ENCODE measurements at regions not wholly inside any gene's neighbourhood (a gene's known extent, or its start where the extent isn't known, plus 50 kb on each side); places are given as distances from the start of the nearest gene placed in this dataset.

DNA sequence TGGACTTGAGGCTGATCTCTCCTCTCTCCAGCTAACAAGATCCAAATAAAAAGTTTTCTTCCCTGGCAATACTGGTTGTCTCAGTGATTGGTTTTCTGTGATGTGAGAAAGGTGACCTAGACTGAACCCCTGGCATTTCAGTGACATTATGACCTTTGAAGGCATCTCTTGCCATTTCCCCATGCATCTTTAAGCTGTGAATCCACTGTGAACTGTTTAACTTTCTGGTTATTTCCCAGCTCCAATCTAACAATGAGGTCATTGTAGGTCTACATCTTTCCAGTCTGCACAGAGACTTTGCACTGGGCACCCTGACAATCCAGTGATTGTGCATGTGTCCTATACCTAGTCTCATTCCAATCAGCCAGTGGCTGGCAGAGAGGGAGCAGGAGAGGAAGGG lies 155.9 kb upstream of the NUDT4 start:
- DNase-seq (ENCODE audit: low spot score), result no peak
- Histone ChIP-seq H2AFZ (ENCODE audit: low read length) (no peak overlapping the region), H3K9me3 (ENCODE audit: low read length) (no peaks in the 10 kb centered on the region), H3K9me2 (ENCODE audit: insufficient read depth, low read length) (no peaks in the 10 kb centered on the region), H3K36me3 (ENCODE audit: insufficient read depth, low read length) (no peaks in the 10 kb centered on the region), H3K4me3 (ENCODE audit: low read depth, low read length, poor library complexity, severe bottlenecking) (no peak overlapping the region), H3K79me2 (ENCODE audit: insufficient read depth, low read depth, low read length) (no peaks in the 10 kb centered on the region), H3K4me2 (ENCODE audit: low read length) (no peak overlapping the region), H4K20me1 (ENCODE audit: insufficient read depth, low read length) (no peaks in the 10 kb centered on the region), H3K4me1 (ENCODE audit: insufficient read depth, low read length, poor library complexity, severe bottlenecking) (peaks cover 6% of the 10 kb centered on the region), H3K27ac (ENCODE audit: low read depth, low read length, poor library complexity, severe bottlenecking) (no peak overlapping the region)
- intact Hi-C loops (cut with micrococcal nuclease; ENCODE audit: unreplicated experiment), result no loop called here
- ChIA-PET POLR2A (no interaction called here), CTCF (ENCODE audit: unreplicated experiment) (no interaction called here)
- TF ChIP-seq, protein P1, sequence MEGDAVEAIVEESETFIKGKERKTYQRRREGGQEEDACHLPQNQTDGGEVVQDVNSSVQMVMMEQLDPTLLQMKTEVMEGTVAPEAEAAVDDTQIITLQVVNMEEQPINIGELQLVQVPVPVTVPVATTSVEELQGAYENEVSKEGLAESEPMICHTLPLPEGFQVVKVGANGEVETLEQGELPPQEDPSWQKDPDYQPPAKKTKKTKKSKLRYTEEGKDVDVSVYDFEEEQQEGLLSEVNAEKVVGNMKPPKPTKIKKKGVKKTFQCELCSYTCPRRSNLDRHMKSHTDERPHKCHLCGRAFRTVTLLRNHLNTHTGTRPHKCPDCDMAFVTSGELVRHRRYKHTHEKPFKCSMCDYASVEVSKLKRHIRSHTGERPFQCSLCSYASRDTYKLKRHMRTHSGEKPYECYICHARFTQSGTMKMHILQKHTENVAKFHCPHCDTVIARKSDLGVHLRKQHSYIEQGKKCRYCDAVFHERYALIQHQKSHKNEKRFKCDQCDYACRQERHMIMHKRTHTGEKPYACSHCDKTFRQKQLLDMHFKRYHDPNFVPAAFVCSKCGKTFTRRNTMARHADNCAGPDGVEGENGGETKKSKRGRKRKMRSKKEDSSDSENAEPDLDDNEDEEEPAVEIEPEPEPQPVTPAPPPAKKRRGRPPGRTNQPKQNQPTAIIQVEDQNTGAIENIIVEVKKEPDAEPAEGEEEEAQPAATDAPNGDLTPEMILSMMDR (conservative IDR thresholded peaks at IDR 0.05; ENCODE audit: low read length), result no peak
- no peak for TF ChIP-seq EZH2phosphoT487 (IDR thresholded peaks at IDR 0.05; ENCODE audit: borderline replicate concordance, low read depth, low read length)
- no TSS peak for BruUV-seq (replicated peaks)

DNA sequence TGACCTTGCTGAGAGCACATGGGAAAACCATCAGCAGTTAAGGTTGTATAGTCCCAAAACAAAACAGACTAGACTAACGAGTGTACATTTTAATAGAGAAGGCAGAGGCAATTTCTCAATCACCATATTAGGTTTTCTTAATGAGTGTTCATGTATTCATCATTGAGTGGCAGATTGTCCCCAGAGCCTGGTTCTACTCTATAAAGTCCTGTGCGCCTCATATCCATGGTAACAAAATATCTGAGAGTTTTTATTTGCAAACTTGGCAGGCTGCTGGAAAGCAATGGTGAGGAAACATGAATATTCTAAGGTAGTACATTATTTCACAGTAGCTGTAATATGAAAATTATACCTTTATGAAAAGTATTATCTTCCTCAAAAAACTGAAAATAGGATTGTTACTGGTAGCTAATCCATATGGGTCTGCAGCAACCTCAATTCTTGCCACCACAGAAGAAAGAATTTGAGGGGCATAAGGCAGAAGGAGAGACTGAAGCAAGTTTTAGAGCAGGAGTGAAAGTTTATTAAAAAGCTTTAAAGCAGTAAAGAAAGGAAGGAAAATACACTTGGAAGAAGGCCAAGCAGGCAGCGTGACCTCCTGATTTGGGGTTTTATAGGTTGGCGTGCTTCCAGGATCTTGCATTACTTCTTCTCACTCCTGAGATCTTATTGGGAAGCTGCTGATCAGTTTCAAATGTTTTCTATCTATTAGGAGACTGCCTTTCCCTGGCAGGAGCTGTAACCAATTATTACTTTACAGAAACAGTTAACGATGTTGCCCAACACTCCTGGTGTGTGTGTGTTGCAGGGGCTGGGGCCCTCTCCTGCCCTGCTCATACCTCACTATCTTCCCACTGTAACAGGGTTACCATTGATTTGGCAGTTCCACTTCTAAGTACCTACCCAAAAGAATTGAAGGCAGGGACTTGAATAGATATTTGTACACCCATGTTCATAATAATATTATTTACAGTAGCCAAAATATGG lies 154.0 kb upstream of the NUDT4 start:
- H3K9me2 ChIP-seq (ENCODE audit: insufficient read depth, low read length), result no peaks in the 10 kb centered on the region
- H3K79me2 ChIP-seq (ENCODE audit: insufficient read depth, low read depth, low read length), result no peaks in the 10 kb centered on the region
- no peaks in the 10 kb centered on the region for H3K36me3 ChIP-seq (ENCODE audit: insufficient read depth, low read length)
- H3K4me3 ChIP-seq (ENCODE audit: low read depth, low read length, poor library complexity, severe bottlenecking), result no peak overlapping the region
- ChIA-PET CTCF (ENCODE audit: unreplicated experiment) (no interaction called here), POLR2A (no interaction called here)
- TF ChIP-seq, protein P1 (conservative IDR thresholded peaks at IDR 0.05; ENCODE audit: low read length), result no peak
- no peak for TF ChIP-seq EZH2phosphoT487 (IDR thresholded peaks at IDR 0.05; ENCODE audit: borderline replicate concordance, low read depth, low read length)
- no peak overlapping the region for H3K4me2 ChIP-seq (ENCODE audit: low read length)
- H3K27ac ChIP-seq (ENCODE audit: low read depth, low read length, poor library complexity, severe bottlenecking), result no peak overlapping the region
- intact Hi-C loops (cut with micrococcal nuclease; ENCODE audit: unreplicated experiment), result no loop called here
- H2AFZ ChIP-seq (ENCODE audit: low read length), result no peak overlapping the region
- no peaks in the 10 kb centered on the region for H3K4me1 ChIP-seq (ENCODE audit: insufficient read depth, low read length, poor library complexity, severe bottlenecking)
- H3K9me3 ChIP-seq (ENCODE audit: low read length), result no peaks in the 10 kb centered on the region
- DNase-seq (ENCODE audit: low spot score), result no peak
- no TSS peak for BruUV-seq (replicated peaks)
- H4K20me1 ChIP-seq (ENCODE audit: insufficient read depth, low read length), result no peaks in the 10 kb centered on the region

DNA sequence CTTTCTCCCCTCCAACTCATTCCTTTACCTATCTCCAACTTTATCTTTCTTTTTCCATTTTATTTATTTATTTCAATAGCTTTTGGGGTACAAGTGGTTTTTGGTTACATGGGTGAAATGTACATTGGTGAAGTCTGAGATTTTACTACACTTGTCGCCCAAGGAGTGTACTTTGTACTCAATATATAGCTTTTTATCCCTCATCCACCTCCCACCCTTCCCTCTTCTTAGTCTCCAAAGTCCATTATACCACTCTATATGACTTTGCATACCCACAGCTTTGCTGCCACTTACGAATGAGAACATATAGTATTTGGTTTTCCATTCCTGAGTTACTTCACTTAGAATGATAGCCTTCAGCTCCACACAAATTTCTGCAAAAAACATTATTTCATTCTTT lies 152.6 kb upstream of the NUDT4 start:
- Histone ChIP-seq H3K9me3 (ENCODE audit: low read length) (no peaks in the 10 kb centered on the region), H3K4me3 (ENCODE audit: low read depth, low read length, poor library complexity, severe bottlenecking) (no peak overlapping the region), H3K9me2 (ENCODE audit: insufficient read depth, low read length) (no peaks in the 10 kb centered on the region), H3K27ac (ENCODE audit: low read depth, low read length, poor library complexity, severe bottlenecking) (no peak overlapping the region), H3K36me3 (ENCODE audit: insufficient read depth, low read length) (no peaks in the 10 kb centered on the region), H3K4me2 (ENCODE audit: low read length) (no peak overlapping the region), H3K4me1 (ENCODE audit: insufficient read depth, low read length, poor library complexity, severe bottlenecking) (no peaks in the 10 kb centered on the region), H3K79me2 (ENCODE audit: insufficient read depth, low read depth, low read length) (no peaks in the 10 kb centered on the region), H2AFZ (ENCODE audit: low read length) (no peak overlapping the region), H4K20me1 (ENCODE audit: insufficient read depth, low read length) (no peaks in the 10 kb centered on the region)
- CTCF ChIA-PET (ENCODE audit: unreplicated experiment), result no interaction called here
- no TSS peak for BruUV-seq (replicated peaks)
- no peak for DNase-seq (ENCODE audit: low spot score)
- intact Hi-C loops (cut with micrococcal nuclease; ENCODE audit: unreplicated experiment), result no loop called here
- POLR2A ChIA-PET, result interaction anchor here (0.6 to 0.9 kb wide), 2 partner anchors 12 to 25 kb away, joined by 3 read pairs; no protein-coding TSS in a partner anchor
- TF ChIP-seq, protein P1 (conservative IDR thresholded peaks at IDR 0.05; ENCODE audit: low read length), result no peak
- no peak for TF ChIP-seq EZH2phosphoT487 (IDR thresholded peaks at IDR 0.05; ENCODE audit: borderline replicate concordance, low read depth, low read length)

Measured in OCI-LY7 (cell line).